RKO (cell line): ENCODE measurements at regions not wholly inside any gene's neighbourhood (a gene's known extent, or its start where the extent isn't known, plus 50 kb on each side); places are given as distances from the start of the nearest gene placed in this dataset.
A peak's percentile ranks its signal among the peaks of the same experiment; 100 is the strongest.
"Not testable (repeated sequence)": the region's sequence is repeated elsewhere in the genome, so short reads cannot be mapped to it uniquely, and the experiment has no call there.

Experiments used
- DNase-seq: peaks from one replicate; pipeline ENCODE4 v3.0.0-alpha.2; 2016; ENCODE audit warnings: low spot score

GRCh38 chr6:22106961-22107360 lies 189.9 kb downstream of the PRL start:
- no peak for DNase-seq

GRCh38 chr6:22108199-22108598 lies 188.6 kb downstream of the PRL start:
- DNase-seq, result no peak

- DNase-seq, result no peak
These were observed 186.8 kb downstream of the PRL start for GRCh38 chr6:22110061-22110460.

- no peak for DNase-seq
These were observed 184.4 kb downstream of the PRL start for GRCh38 chr6:22112461-22112860.

GRCh38 chr6:22113026-22113766 lies 183.6 kb downstream of the PRL start:
- peak; percentile 63 for DNase-seq

- no peak for DNase-seq
These were observed 181.3 kb downstream of the PRL start for GRCh38 chr6:22115559-22115958.

GRCh38 chr6:22117631-22118030 lies 179.2 kb downstream of the PRL start:
- DNase-seq, result no peak

- no peak for DNase-seq
These were observed 177.3 kb downstream of the PRL start for GRCh38 chr6:22119500-22119899.

- DNase-seq, result no peak
These were observed 172.1 kb downstream of the PRL start for GRCh38 chr6:22124756-22125155.

- DNase-seq, result no peak
These were observed 169.9 kb downstream of the PRL start for GRCh38 chr6:22126910-22127309.

GRCh38 chr6:22129751-22130150 lies 167.1 kb downstream of the PRL start:
- no peak for DNase-seq

- no peak for DNase-seq
These were observed 164.2 kb downstream of the PRL start for GRCh38 chr6:22132656-22133055.

GRCh38 chr6:22133357-22133756 lies 163.5 kb downstream of the PRL start:
- no peak for DNase-seq

- no peak for DNase-seq
These were observed 162.5 kb downstream of the PRL start for GRCh38 chr6:22134308-22134707.

- DNase-seq, result no peak
These were observed 161.4 kb downstream of the PRL start for GRCh38 chr6:22135395-22135794.

GRCh38 chr6:22140736-22141135 lies 156.1 kb downstream of the PRL start:
- DNase-seq, result not testable (repeated sequence)

GRCh38 chr6:22141241-22141745 lies 155.5 kb downstream of the PRL start:
- no peak for DNase-seq

- DNase-seq, result no peak
These were observed 154.0 kb downstream of the PRL start for GRCh38 chr6:22142856-22143255.

GRCh38 chr6:22145376-22145775 lies 151.5 kb downstream of the PRL start:
- DNase-seq, result no peak

- no peak for DNase-seq
These were observed 150.8 kb downstream of the PRL start for GRCh38 chr6:22145823-22146677.

- no peak for DNase-seq
These were observed 150.2 kb downstream of the PRL start for GRCh38 chr6:22146678-22146930.

GRCh38 chr6:22146931-22147701 lies 149.7 kb downstream of the PRL start:
- DNase-seq, result no peak
